Neural cell (in vitro differentiated cells): ENCODE measurements at regions not wholly inside any gene's neighbourhood (a gene's known extent, or its start where the extent isn't known, plus 50 kb on each side); places are given as distances from the start of the nearest gene placed in this dataset.

ENCODE experiments used
- H2AFZ ChIP-seq: fragments of 200-600, 300-800 bp; sonication (generic), shearing (Covaris generic); 2 replicates; pipeline ENCODE4 v1.6.0; 2014; ENCODE audit warnings: low read depth, mild to moderate bottlenecking, antibody characterized with exemption, low read length, moderate library complexity
- H3F3A ChIP-seq: fragments of 200-600 bp; shearing (Covaris generic); 2 replicates; pipeline ENCODE4 v1.6.1; 2016; ENCODE audit warnings: mild to moderate bottlenecking, moderate library complexity, mixed read lengths, antibody characterized with exemption, low read length; ENCODE audit not compliant: insufficient read depth, poor library complexity, severe bottlenecking
- H3K27ac ChIP-seq: fragments of 200-600, 300-800 bp; sonication (generic), shearing (Covaris generic); 2 replicates; pipeline ENCODE4 v1.5.1; 2014; ENCODE audit warnings: mild to moderate bottlenecking, low read length, moderate library complexity
- H3K27me3 ChIP-seq: fragments of 300-800, 200-600 bp; sonication (generic), shearing (Covaris generic); 2 replicates; pipeline ENCODE4 v1.6.0; 2014; ENCODE audit warnings: mild to moderate bottlenecking, low read depth, low read length, moderate library complexity; ENCODE audit not compliant: insufficient read depth
- H3K36me3 ChIP-seq: fragments of 300-800, 200-600 bp; sonication (generic), shearing (Covaris generic); 2 replicates; pipeline ENCODE4 v1.5.1; 2014; ENCODE audit warnings: mild to moderate bottlenecking, antibody characterized with exemption, low read length, moderate library complexity; ENCODE audit not compliant: insufficient read depth
- H3K4me2 ChIP-seq: fragments of 300-800, 200-600 bp; sonication (generic), shearing (Covaris generic); 2 replicates; pipeline ENCODE4 v1.6.0; 2014; ENCODE audit warnings: mild to moderate bottlenecking, low read length
- H3K4me3 ChIP-seq: fragments of 300-800, 200-600 bp; sonication (generic), shearing (Covaris generic); 2 replicates; pipeline ENCODE4 v1.5.1; 2014; ENCODE audit warnings: mild to moderate bottlenecking, low read length, moderate library complexity
- H3K79me2 ChIP-seq: fragments of 200-600 bp; shearing (Covaris generic); replicated peaks from 2 replicates; pipeline ENCODE4 v1.6.0; 2014; ENCODE audit warnings: mild to moderate bottlenecking, low read length, moderate library complexity; ENCODE audit not compliant: insufficient read depth
- H3K9ac ChIP-seq: fragments of 300-800, 200-600 bp; sonication (generic), shearing (Covaris generic); 2 replicates; pipeline ENCODE4 v1.6.1; 2016; ENCODE audit warnings: mild to moderate bottlenecking, low read length, mixed read lengths
- H3K9me2 ChIP-seq: fragments of 200-600 bp; shearing (Covaris generic); 2 replicates; pipeline ENCODE4 v1.6.1; 2016; ENCODE audit warnings: mild to moderate bottlenecking, low read length, mixed read lengths; ENCODE audit not compliant: insufficient read depth
- H3K9me3 ChIP-seq: fragments of 200-600, 300-800 bp; sonication (generic), shearing (Covaris generic); 2 replicates; pipeline ENCODE4 v1.6.1; 2016; ENCODE audit warnings: mild to moderate bottlenecking, mixed run types, low read length, moderate library complexity, mixed read lengths
- H4K20me1 ChIP-seq: fragments of 200-600 bp; shearing (Covaris generic); 2 replicates; pipeline ENCODE4 v1.6.1; 2016; ENCODE audit warnings: mild to moderate bottlenecking, mixed run types; ENCODE audit not compliant: insufficient read depth
- CTCF ChIP-seq: fragments of 450-650 bp; IDR thresholded peaks from 2 replicates; pipeline ENCODE4 v1.5.1; 2014; ENCODE audit warnings: antibody characterized with exemption, mild to moderate bottlenecking, moderate library complexity; ENCODE audit not compliant: poor library complexity, severe bottlenecking
- EP300 ChIP-seq: fragments of 450-650 bp; conservative IDR thresholded peaks from 2 replicates; pipeline ENCODE4 v1.6.1; 2014; ENCODE audit warnings: antibody characterized with exemption, mild to moderate bottlenecking, moderate library complexity; ENCODE audit not compliant: poor library complexity, severe bottlenecking
- MXI1 ChIP-seq: fragments of 450-650 bp; conservative IDR thresholded peaks from 2 replicates; pipeline ENCODE4 v1.6.1; 2014; ENCODE audit warnings: antibody characterized with exemption, mild to moderate bottlenecking; ENCODE audit not compliant: poor library complexity, severe bottlenecking
- POLR2AphosphoS5 ChIP-seq: IDR thresholded peaks from 2 replicates; pipeline ENCODE4 v1.6.1; 2012
- RAD21 ChIP-seq: fragments of 450-650 bp; conservative IDR thresholded peaks from 2 replicates; pipeline ENCODE4 v1.6.1; 2014; ENCODE audit warnings: antibody characterized with exemption, mild to moderate bottlenecking, moderate library complexity
- REST ChIP-seq: IDR thresholded peaks from 2 replicates; pipeline ENCODE4 v1.6.1; 2012; ENCODE audit warnings: borderline replicate concordance
- SMC3 ChIP-seq: fragments of 450-650 bp; conservative IDR thresholded peaks from 2 replicates; pipeline ENCODE4 v1.6.1; 2014; ENCODE audit warnings: antibody characterized with exemption, mild to moderate bottlenecking, moderate library complexity; ENCODE audit not compliant: poor library complexity
- TAF1 ChIP-seq: IDR thresholded peaks from 2 replicates; pipeline ENCODE4 v1.6.1; 2012; ENCODE audit warnings: low read depth

DNA sequence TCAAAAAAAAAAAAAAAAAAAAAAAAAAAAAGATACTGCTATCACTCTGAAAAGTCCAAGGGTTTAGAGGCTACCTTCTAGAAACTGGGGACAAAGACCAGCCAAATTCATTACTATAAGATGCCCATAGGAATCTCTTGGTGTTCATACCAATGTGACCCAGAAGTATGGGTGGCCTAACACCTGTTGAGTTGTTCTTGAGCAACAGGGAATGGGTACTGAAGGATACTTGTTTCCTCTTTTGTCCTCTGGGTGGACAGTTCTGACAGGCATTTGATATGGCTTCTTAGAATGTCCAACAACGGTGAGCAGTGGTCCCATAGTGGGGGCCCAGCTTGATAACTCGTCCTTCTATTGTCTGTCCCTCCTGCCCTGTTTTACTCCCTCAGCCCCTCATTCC, 141.4 kb upstream of the PLEKHM1 start:
- H3K9ac ChIP-seq = no peak overlapping the region
- TF ChIP-seq MXI1 = no peak
- TF ChIP-seq CTCF = no peak
- TF ChIP-seq RAD21 = no peak
- TF ChIP-seq POLR2AphosphoS5 = no peak
- TF ChIP-seq REST = no peak
- no peak for TF ChIP-seq SMC3
- TF ChIP-seq TAF1 = no peak
- H3K9me3 ChIP-seq = no peaks in the 10 kb centered on the region
- H3K4me3 ChIP-seq = no peak overlapping the region
- no peaks in the 10 kb centered on the region for H3K79me2 ChIP-seq
- H2AFZ ChIP-seq = no peak overlapping the region
- H3K27ac ChIP-seq = no peak overlapping the region
- no peaks in the 10 kb centered on the region for H4K20me1 ChIP-seq
- H3K9me2 ChIP-seq = no peaks in the 10 kb centered on the region
- H3K4me2 ChIP-seq = no peak overlapping the region
- no peaks in the 10 kb centered on the region for H3K36me3 ChIP-seq
- no peaks in the 10 kb centered on the region for H3F3A ChIP-seq
- no peaks in the 10 kb centered on the region for H3K27me3 ChIP-seq

DNA sequence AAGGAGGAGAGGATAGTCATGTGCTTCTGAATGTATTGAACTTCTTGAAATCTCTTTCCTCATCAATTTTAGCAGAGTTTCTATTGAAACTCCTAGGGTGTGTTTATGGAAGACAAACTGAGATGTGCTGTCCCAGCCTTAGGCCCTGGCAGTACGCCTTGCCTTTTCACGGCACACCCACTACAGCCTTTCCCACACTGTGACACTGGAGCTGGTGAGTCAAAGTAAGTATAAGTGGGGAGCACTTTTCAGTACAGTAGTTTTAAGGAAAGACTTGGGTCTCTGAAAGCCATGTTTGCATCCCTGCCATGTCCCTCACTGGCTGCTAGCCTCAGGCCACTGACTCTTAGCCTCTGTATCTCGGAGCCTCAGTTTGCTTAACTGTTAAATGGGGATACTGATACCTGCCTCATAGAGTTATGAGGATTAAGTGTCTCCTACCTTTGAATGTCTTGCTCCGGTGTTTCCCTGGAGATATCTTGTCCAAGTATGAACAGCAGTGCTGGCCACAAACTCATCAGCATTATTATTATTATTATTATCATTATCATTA, 144.7 kb upstream of the CRHR1 start:
- Histone ChIP-seq H3K27ac (no peak overlapping the region), H3K4me2 (no peak overlapping the region), H3K27me3 (no peaks in the 10 kb centered on the region), H3K79me2 (no peaks in the 10 kb centered on the region), H3K9me3 (no peaks in the 10 kb centered on the region), H3F3A (no peaks in the 10 kb centered on the region), H4K20me1 (no peaks in the 10 kb centered on the region), H3K9ac (no peak overlapping the region), H3K4me3 (no peak overlapping the region), H2AFZ (no peak overlapping the region), H3K36me3 (no peaks in the 10 kb centered on the region), H3K9me2 (no peaks in the 10 kb centered on the region)
- no peak for TF ChIP-seq EP300
- no peak for TF ChIP-seq TAF1

- Histone ChIP-seq H2AFZ (no peak overlapping the region), H3K79me2 (no peaks in the 10 kb centered on the region), H3K36me3 (no peaks in the 10 kb centered on the region), H3K9ac (no peak overlapping the region), H3K9me3 (no peaks in the 10 kb centered on the region), H3K4me2 (no peak overlapping the region), H3K9me2 (no peaks in the 10 kb centered on the region), H3K27ac (no peak overlapping the region), H3F3A (no peaks in the 10 kb centered on the region), H3K27me3 (no peaks in the 10 kb centered on the region), H4K20me1 (no peaks in the 10 kb centered on the region), H3K4me3 (no peak overlapping the region)
- TF ChIP-seq RAD21 (peak; percentile 96), MXI1 (peak; percentile 31), REST (no peak), SMC3 (peak; percentile 96), CTCF (peak; percentile 96)
These were observed 143.8 kb upstream of the CRHR1 start for GRCh38 chr17:45640141-45640850.
